Stimulated activated CD4-positive, alpha-beta T cell treated with anti-CD3 and anti-CD28 coated beads, Interleukin-15, amount 100 ng/mL, for 48 hours (primary cell): ENCODE measurements at regions not wholly inside any gene's neighbourhood (a gene's known extent, or its start where the extent isn't known, plus 50 kb on each side); places are given as distances from the start of the nearest gene placed in this dataset.
"Not testable (repeated sequence)": the region's sequence is repeated elsewhere in the genome, so short reads cannot be mapped to it uniquely, and the experiment has no call there.

Experiments used
- DNase-seq, 2 donors: peaks; one replicate each; pipeline ENCODE4 v3.0.0-alpha.2; 2020; ENCODE audit warnings: low read depth in 2 of 2

- DNase-seq, result no peak
Measured at GRCh38 chr4:100034023-100034664, 84.1 kb upstream of the H2AZ1 start.

- DNase-seq, result no peak
Measured at GRCh38 chr4:100026066-100026465, 76.0 kb upstream of the H2AZ1 start.

DNA sequence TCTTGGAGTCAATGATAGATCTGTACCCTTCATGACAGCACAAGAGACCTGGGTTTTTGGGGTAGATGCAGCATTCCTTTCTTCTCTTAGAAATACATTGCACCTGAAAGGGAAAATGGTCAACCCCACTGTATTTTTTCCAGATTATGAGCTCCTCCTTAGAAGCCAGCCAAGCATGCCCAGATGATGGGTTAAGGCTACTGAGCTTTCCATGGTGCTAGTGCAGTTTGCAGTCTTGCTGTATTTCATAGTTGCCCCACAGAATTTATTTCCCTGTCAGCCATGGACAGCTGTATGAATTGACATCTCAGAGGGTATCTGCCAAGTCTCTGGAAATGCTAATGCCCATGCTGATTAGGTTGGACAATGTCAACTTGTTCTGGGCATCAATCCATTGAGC lies 73.7 kb upstream of the H2AZ1 start:
- no peak for DNase-seq

DNA sequence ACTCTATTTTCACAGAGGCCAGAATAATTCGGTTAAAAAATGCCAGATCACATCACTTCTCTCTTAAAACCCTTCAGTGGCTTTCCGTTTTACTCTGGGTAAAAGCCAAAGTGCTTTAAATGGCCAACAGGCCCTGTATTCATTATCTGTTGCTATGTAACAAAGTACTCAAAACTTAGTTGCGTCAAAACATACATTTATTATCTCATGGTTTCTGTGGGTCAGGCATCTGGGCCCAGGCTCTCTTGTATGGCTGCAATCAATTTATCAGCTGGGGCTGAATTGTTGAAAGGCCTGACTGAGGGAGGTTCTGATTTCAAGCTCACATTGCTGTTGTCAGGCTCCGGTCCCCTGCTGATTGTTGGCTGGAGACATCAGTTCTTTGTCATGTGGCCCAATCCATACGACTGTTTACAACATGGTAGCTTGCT lies 72.7 kb upstream of the H2AZ1 start:
- no peak for DNase-seq

GRCh38 chr4:100019821-100020220 lies 69.7 kb upstream of the H2AZ1 start:
- DNase-seq, result no peak

DNA sequence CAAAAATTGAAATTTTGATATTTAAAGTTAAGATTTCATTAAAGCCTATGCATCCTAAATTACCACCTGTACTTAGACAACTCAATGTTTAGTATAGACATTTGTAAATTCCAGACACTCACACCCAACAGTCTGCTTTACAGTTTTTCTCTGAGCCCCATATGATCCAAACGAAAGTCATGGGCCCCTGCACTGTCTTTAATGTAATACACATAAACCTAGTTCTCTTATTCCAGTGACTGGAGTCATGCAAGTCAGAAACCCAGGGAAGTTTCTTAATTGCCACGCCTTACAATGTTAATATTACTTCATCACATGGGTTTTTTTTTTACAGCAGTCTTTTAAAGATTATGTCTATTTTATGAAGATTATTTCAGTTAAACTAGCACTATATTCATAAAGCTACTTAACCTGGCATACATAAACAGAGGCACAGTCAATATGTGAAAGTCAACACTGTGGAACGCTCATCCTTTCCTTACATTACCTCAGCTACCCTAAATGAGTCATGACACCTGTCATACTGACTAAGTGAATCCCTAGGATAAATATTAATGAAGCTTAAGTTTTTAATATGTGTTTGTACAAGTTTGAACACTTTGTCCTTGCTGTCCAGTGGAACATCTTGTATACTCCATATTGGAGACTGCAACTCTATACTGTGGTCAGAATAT lies 67.7 kb upstream of the H2AZ1 start:
- no peak for DNase-seq

- DNase-seq, result no peak
Measured at GRCh38 chr4:100016191-100016590, 66.1 kb upstream of the H2AZ1 start.

GRCh38 chr4:100014616-100015015 lies 64.5 kb upstream of the H2AZ1 start:
- DNase-seq, result no peak

DNA sequence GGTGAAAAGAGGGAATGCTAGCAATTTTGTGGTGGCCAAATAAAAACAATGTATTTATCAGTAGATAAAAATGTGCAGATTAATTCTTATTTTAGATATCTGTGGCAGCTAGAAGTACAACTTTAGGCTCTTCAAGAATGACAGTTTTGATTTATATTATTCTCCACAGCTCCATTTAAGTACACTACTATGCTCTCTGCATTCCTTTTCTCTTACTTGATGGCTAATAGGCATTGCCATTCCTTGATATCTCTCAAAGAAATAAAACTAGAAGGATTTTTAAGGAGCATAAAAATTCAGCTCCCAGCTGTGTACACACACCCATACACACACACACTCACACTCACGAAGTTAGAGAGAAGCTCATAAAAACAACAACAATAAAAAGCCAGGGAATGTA lies 59.4 kb upstream of the H2AZ1 start:
- DNase-seq, result no peak

- DNase-seq, result no peak
Measured at GRCh38 chr4:100008048-100008447, 58.0 kb upstream of the H2AZ1 start.

DNA sequence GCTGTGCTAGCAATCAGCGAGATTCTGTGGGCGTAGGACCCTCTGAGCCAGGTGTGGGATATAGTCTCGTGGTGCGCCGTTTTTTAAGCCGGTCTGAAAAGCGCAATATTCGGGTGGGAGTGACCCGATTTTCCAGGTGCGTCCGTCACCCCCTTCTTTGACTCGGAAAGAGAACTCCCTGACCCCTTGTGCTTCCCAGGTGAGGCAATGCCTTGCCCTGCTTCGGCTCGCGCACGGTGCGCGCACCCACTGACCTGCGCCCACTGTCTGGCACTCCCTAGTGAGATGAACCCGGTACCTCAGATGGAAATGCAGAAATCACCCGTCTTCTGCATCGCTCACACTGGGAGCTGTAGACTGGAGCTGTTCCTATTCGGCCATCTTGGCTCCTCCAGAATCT lies 56.1 kb upstream of the H2AZ1 start:
- not testable (repeated sequence) for DNase-seq
